PC-3 (cell line): ENCODE measurements at regions not wholly inside any gene's neighbourhood (a gene's known extent, or its start where the extent isn't known, plus 50 kb on each side); places are given as distances from the start of the nearest gene placed in this dataset.

Source experiments
- CTCF ChIP-seq: fragments of 300-600 bp; sonication (generic); conservative IDR thresholded peaks from 2 replicates; pipeline ENCODE4 v1.5.1; 2017; ENCODE audit warnings: antibody characterized with exemption, low read depth, mild to moderate bottlenecking, low read length
- EZH2 ChIP-seq: fragments of 300-600 bp; sonication (generic); IDR thresholded peaks from one replicate; pipeline ENCODE4 v1.6.1; 2017; ENCODE audit warnings: antibody characterized with exemption, mild to moderate bottlenecking, low read length; ENCODE audit not compliant: unreplicated experiment
- EZH2phosphoT487 ChIP-seq: fragments of 300-600 bp; sonication (generic); IDR thresholded peaks from 2 replicates; pipeline ENCODE4 v1.6.1; 2018; ENCODE audit warnings: mild to moderate bottlenecking, antibody characterized with exemption, low read length, borderline replicate concordance

GRCh38 chr4:164423819-164424218 is 330.1 kb upstream of the SMIM31 start:
- TF ChIP-seq CTCF: no peak
- TF ChIP-seq EZH2phosphoT487: no peak
- TF ChIP-seq EZH2: no peak
